ENCODE measurements at regions not wholly inside any gene's neighbourhood (a gene's known extent, or its start where the extent isn't known, plus 50 kb on each side); places are given as distances from the start of the nearest gene placed in this dataset.

DNA sequence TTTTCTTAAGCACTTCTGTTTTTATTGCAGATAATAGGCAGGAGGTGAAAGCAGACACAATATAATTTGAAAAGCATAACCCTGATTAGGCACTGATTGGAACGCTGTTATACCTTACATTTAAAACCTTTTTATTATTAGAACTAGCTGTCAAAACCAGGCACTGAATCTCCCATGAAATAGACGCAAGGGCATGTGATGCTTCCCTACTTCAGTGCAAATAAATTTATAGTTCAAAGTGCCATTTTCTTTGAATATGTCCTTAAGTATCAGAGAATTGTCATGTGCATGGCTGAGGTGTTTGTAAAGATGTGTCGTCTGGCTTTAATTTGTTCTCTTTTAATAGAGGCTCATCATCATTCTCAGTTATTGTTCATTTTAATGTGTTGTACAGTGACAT, 386.0 kb downstream of the NR2F2 start:
- intact Hi-C loops (cut with DNase I; ENCODE audit: low total_unique reads) = no loop called here
- H3K27me3 ChIP-seq = peaks cover 0 to 3% of the 10 kb centered on the region in 2 donors

DNA sequence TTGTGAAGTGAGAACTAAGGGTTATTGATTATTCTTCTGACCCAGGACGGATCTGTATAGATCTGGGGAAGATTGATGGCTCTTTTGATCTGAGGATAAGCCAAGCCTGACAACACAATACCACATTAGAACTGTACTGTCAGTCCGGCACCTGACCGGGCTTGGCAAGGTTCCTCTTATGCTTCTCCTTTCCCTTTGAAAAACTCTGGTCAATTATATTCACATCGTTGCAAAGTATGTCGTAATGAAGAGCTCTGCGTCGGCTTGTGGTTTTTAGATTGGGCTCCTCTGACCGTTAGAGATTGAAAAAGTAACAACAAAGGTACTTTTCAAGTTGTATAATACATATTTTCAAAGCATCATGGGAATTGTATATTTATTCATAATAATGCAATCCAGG, 389.8 kb downstream of the NR2F2 start:
- Histone ChIP-seq H3K27ac (no peak overlapping the region), H3K4me1 (no peaks in the 10 kb centered on the region), H3K9me3 (no peaks in the 10 kb centered on the region), H3K4me3 (no peak overlapping the region), H3K36me3 (no peaks in the 10 kb centered on the region), H3K27me3 (no peaks in the 10 kb centered on the region)
- DNase-seq (ENCODE audit: low spot score in 2 of 2) = no peak
- TF ChIP-seq, protein P1, sequence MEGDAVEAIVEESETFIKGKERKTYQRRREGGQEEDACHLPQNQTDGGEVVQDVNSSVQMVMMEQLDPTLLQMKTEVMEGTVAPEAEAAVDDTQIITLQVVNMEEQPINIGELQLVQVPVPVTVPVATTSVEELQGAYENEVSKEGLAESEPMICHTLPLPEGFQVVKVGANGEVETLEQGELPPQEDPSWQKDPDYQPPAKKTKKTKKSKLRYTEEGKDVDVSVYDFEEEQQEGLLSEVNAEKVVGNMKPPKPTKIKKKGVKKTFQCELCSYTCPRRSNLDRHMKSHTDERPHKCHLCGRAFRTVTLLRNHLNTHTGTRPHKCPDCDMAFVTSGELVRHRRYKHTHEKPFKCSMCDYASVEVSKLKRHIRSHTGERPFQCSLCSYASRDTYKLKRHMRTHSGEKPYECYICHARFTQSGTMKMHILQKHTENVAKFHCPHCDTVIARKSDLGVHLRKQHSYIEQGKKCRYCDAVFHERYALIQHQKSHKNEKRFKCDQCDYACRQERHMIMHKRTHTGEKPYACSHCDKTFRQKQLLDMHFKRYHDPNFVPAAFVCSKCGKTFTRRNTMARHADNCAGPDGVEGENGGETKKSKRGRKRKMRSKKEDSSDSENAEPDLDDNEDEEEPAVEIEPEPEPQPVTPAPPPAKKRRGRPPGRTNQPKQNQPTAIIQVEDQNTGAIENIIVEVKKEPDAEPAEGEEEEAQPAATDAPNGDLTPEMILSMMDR (IDR thresholded peaks at IDR 0.05) = no peak
- intact Hi-C loops (cut with DNase I; ENCODE audit: low total_unique reads) = no loop called here

More for the DNA sequence above, 386.0 kb downstream of the NR2F2 start:
- no peak for DNase-seq (ENCODE audit: low spot score in 2 of 2)
- Histone ChIP-seq H3K4me1 (no peaks in the 10 kb centered on the region), H3K36me3 (no peaks in the 10 kb centered on the region), H3K27ac (no peak overlapping the region), H3K9me3 (no peaks in the 10 kb centered on the region), H3K4me3 (no peak overlapping the region)
- TF ChIP-seq, protein P1 (IDR thresholded peaks at IDR 0.05) = no peak
- TF ChIP-seq POLR2A (IDR thresholded peaks at IDR 0.05) (no peak), POLR2AphosphoS5 (IDR thresholded peaks at IDR 0.05) (no peak)

DNA sequence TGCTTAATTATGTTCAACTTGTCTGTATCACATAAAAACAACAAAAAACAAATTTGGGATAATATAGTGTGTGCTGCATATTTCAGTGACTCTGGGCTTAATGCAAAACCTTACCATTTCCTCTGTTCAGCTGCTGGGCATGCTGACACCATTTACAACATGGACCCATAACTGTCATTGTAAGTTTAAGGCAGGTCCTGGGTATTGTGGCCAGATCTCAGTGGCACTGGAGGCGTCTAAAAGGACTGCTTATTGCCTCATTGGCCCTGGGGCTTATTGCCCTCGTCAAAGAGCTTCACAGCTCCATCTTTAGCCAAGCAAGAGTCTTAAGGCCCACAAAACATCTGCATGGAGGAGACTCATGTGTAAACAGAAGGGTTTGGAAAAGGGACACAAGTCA, 390.2 kb downstream of the NR2F2 start:
- Histone ChIP-seq H3K4me1 (no peaks in the 10 kb centered on the region), H3K36me3 (no peaks in the 10 kb centered on the region), H3K27me3 (no peaks in the 10 kb centered on the region), H3K9me3 (no peaks in the 10 kb centered on the region), H3K27ac (no peak overlapping the region), H3K4me3 (no peak overlapping the region)
- TF ChIP-seq, protein P1 (IDR thresholded peaks at IDR 0.05) = no peak
- TF ChIP-seq POLR2AphosphoS5 (IDR thresholded peaks at IDR 0.05) (no peak), POLR2A (IDR thresholded peaks at IDR 0.05) (no peak)
- intact Hi-C loops (cut with DNase I; ENCODE audit: low total_unique reads) = no loop called here
- no peak for DNase-seq (ENCODE audit: low spot score in 2 of 2)

DNA sequence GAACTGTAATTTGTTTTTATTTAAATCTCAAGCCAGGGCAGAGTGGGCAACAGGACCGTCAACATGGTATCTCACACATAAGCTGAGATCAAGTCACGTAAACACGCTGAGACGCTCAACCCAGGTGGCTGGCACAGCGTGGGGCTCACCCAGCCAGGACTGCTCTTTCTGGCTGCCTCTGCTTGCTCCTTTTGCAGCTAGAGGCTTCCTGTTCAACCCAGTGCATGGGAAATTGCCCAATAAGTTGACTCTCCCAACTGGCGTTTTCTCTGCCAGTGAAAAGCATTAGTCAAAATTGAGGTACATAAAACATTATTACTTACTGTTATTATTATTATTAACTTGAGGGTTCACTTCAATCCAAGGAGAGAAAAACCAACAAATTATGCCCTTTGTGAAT, 398.1 kb downstream of the NR2F2 start:
- H3K36me3 ChIP-seq = no peaks in the 10 kb centered on the region
- intact Hi-C loops (cut with DNase I; ENCODE audit: low total_unique reads) = no loop called here
- no peak for DNase-seq (ENCODE audit: low spot score in 2 of 2)
- H3K27me3 ChIP-seq = no peaks in the 10 kb centered on the region
- TF ChIP-seq, protein P1 (IDR thresholded peaks at IDR 0.05) = no peak
- TF ChIP-seq POLR2AphosphoS5 (IDR thresholded peaks at IDR 0.05) = no peak
- no peak for TF ChIP-seq POLR2A (IDR thresholded peaks at IDR 0.05)
- no peak overlapping the region for H3K27ac ChIP-seq
- H3K9me3 ChIP-seq = no peaks in the 10 kb centered on the region
- H3K4me1 ChIP-seq = no peaks in the 10 kb centered on the region
- no peak overlapping the region for H3K4me3 ChIP-seq

DNA sequence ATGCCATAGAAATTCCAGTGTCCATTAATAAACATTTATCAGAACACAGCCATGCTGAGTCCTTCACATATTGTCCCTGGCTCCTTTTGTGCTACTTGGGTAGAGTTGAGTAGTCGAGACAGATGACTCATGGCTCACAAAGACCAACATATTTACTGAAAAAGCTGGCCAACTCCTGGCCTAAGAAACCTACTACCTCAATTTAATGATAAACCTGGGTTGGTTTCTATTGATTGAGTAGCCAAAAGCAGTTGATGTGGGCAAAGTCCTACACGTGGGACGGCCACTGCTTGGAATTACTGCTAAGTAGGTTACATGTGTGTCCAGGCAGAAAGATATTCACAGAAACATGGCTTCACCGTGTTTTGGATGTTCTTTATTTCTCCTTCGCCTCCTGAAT, 402.2 kb downstream of the NR2F2 start:
- no peak overlapping the region for H3K27ac ChIP-seq
- H3K4me3 ChIP-seq = no peak overlapping the region
- no peaks in the 10 kb centered on the region for H3K4me1 ChIP-seq
- intact Hi-C loops (cut with DNase I; ENCODE audit: low total_unique reads) = no loop called here
- H3K27me3 ChIP-seq = no peaks in the 10 kb centered on the region
- no peaks in the 10 kb centered on the region for H3K36me3 ChIP-seq
- TF ChIP-seq, protein P1 (IDR thresholded peaks at IDR 0.05) = no peak
- no peak for TF ChIP-seq POLR2A (IDR thresholded peaks at IDR 0.05)
- no peak for TF ChIP-seq POLR2AphosphoS5 (IDR thresholded peaks at IDR 0.05)
- DNase-seq (ENCODE audit: low spot score in 2 of 2) = no peak
- no peaks in the 10 kb centered on the region for H3K9me3 ChIP-seq

Data from breast epithelium (tissue), 4 donors.